Activated T-helper 1 cell treated with anti-CD3 and anti-CD28 coated beads, Interleukin-2, amount 50 U/mL, for 16 hours (primary cell): ENCODE measurements at regions not wholly inside any gene's neighbourhood (a gene's known extent, or its start where the extent isn't known, plus 50 kb on each side); places are given as distances from the start of the nearest gene placed in this dataset.

Source experiments
- DNase-seq, 2 donors: peaks; one replicate each; pipeline ENCODE4 v3.0.0-alpha.2; 2020; ENCODE audit warnings: low read depth in 1 of 2, low spot score in 1 of 2

GRCh38 chr15:96023081-96023480, 307.4 kb upstream of the NR2F2 start:
- DNase-seq: no peak

DNA sequence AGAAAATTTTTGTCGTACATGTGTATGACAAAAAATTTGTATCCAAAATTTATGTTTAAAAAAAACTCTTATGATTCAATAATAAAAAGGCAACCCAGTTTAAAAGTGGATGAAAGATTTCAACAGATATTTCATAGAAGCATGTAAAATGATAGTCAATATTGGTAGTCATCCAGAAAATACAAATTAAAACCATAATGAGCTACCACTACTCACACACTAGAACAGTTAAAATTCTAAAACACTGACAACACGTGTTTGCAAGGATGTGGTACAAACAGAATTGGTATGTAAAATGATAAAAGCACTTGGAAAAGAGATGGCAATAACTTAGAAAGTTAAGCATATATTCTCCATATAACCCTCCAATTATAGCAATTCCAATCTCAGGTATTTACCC, 303.0 kb upstream of the NR2F2 start:
- DNase-seq: no peak

- no peak for DNase-seq
Observed at GRCh38 chr15:96028620-96029019, 301.9 kb upstream of the NR2F2 start.

DNA sequence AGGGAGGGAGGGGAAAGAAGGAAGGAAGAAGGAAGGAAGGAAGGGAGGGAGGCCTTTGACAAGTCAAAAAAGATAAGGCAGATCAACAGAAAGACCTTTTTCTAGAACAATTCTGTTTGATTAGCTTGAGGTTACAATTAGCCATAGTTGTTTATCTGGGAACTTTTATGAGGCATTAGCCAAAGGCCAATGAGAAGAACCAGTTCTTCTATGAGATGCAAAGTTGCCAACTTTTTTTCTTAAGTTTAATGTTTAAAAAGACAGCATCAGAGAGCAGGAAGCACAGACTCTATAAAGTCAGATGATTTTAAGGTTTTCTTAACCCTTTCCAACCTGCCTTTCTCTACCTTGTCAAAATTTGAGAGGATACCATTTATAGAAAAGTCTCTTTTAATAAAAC, 301.3 kb upstream of the NR2F2 start:
- no peak for DNase-seq

DNA sequence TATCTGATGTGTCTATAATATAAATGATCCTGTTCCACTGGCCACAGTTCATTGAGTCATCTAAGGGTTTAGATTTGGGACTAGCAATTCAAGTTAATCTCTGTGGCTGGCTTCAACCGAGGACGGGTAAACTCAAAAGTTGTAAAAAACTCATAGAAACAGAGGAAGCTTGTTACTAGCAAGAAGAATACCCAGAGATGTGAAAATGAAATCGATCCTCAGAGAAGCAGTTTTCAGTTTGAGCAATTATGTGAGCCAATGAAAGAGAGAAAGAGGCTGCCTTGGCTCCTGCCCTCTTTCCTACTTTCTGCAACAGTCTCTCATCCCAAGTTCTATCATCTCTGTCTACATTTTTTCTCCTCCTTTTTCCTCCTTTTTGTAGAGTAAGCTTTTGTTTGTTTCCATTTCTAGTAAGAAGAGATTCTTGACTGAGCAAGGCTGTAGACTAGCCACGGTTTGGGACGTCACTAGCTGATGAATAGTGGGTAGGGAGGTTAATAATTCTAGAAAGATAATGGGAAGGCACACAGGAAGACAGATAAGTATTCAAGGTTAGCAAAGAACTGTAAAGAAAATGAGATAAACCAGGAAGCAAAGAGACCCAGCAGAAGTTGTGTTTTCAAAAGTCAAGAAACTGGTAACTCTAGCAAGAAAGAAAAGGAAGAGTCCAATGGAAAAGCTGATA, 298.9 kb upstream of the NR2F2 start:
- no peak for DNase-seq

DNA sequence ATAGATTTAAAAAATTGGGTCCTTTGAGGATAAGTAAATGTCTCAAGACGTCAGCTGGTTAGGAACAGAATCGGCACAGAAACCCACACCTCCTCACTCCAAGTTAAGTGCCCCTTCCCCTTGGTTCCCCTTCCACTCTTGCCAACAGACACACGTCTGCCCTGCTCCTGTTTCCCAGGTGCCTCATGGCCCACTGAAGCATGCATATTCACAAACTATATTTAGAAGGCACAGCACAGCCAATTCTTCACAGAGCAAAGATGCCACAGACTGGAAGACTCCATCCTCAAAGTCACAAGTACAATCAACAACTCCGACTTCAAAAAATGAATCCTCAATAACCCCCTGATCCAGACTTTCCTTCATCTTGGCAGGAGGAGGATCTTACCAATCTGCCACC, 295.4 kb upstream of the NR2F2 start:
- DNase-seq: no peak

DNA sequence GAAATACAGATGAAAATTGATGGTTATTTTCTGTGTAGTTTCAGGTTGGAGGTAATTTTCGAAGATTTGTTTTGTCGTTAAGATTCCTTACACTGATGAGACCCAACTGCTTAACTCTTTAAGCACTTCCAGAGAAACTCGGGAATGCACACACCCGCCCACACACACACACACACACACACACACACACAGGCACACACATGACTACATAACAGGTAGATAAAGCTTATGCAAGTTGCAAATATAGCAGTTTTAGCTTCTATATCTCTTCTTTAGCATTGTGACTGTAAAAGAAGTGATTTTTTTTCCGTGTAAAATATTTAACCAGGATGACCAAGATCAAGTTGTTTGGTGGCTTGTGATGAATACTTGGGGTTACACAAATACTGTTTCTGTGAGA, 294.9 kb upstream of the NR2F2 start:
- DNase-seq: no peak

GRCh38 chr15:96037584-96037983, 292.9 kb upstream of the NR2F2 start:
- DNase-seq: no peak

GRCh38 chr15:96038131-96038530, 292.4 kb upstream of the NR2F2 start:
- DNase-seq: no peak

DNA sequence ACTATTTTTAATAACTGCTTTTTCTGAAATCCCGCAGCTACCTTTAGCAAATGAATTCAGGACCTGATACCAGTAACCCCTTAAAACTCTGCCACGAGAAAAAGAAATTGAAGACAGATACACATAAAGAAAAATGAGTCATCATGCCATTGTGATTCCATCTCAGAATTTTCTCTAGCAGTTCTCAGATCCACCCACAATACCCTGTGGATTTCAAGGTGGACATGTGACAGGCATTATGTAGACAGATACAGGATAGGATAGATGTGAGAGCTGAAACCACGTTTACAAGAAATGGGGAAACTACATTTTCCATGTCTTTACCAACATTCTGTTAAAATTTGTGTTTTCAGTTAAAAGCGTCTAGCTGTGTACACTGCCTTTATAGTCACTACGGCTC, 291.9 kb upstream of the NR2F2 start:
- DNase-seq: no peak

DNA sequence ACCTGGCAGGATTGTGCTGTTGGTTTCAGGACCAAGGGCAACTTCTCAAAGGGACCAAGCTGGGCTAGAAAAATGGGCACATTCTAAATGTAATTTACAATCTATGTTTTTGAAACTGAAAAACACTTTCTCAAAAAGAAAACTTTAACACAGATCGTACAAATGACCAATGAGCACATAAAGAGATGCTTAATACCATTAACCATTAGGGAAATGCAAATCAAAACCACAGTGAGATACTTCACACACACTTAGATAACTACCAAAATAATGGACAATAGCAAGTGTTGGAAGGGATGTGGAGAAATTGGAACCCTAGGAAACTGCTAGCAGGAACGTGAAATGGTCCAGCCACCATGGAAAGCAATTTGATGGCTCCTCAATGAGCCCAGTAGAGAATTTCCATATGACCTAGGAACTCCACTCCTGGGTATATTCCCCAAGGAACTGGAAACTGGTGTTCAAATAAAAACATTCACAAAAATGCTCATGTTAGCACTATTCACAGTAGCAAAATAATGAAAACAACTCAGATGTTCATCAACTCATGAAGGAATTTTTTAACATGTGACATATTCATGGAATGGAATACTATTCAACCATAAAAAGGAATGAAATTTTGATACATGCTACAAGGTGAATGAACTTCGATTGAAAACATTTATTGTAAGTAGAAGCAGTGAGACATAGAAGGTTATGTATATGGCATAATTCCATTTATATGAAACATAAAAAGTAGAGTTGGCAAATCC, 288.3 kb upstream of the NR2F2 start:
- DNase-seq: no peak

DNA sequence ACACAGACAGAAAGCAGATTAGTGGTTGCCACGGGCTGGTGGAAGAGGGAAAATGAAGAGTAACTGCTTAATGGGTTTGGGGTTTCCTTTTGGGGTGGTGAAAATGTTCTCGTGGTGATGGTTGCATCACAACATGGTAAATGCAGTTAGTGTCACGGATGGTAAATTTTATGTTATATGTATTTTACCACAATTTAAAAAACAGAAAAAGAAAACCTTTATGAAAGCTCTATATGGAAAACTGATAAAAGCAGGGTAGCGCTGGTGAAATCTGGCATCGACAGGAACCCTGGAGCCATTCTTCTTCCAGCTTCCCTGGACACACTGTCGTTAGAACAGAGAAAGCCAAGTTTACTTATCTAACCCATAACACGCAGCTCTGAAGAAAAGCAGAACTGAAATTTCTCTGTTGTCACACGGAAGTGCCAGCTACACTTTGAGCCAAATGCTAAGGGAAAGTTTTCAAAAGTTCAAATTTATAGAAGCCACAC, 287.7 kb upstream of the NR2F2 start:
- DNase-seq: no peak

DNA sequence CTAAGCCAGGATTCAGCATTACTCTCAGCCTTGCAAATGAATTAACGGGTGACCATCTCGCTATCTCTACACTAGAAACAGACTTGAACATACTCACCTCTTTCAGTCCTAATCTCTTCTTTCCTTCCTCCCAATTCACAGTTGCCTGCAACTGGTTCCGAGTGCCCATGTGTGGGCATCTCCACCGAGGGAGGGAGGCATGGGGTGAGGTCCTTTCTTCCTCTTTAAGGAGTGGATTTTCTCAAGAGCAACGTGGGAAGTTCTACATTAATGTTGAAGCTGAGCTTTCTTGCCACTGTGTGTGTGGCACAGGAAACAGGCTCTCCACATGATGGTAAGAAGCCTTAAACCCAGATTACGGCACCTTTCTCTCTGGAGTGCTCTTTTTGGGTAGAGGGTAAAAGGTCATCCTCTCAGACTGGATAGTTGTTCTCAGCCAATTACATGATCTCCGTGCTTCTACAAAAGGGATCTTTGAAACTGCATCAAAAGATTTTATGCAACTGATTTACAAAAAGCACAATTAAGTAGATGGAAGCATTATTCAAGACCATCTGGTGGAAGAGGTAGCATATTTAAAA, 286.8 kb upstream of the NR2F2 start:
- DNase-seq: no peak

- no peak for DNase-seq
Observed at GRCh38 chr15:96046620-96047240, 283.8 kb upstream of the NR2F2 start.

DNA sequence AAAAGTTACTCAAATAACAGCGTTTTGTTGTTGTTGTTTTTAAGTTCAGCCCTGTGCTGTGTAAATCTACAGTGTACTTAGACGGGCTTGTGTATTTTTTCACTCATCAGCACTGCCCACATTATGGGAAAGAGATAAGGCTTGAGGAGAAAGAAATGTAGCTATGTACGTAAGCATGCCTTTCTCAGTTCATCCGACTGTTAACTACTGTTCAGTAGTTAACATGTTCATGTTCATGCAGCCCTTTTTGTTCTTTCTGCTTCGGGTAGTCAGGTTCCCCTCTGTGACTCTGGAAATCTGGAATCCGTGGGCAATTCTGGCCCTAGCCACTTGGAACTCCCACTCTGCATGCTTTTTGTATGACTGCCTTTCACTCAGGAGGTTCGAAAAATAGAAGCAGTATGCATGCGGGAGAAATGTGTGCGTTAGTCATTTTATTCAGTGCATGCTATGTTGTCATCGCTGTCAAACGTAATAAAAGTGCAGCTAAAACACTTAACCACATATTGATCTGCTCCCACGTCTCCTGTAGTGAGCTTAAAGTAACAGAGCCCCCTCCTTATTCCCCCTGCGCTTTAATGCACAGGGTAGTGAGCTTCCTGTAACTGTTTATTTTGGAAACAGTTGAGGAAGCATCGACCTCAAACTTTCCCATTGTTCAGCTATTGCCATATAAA, 283.1 kb upstream of the NR2F2 start:
- no peak for DNase-seq

DNA sequence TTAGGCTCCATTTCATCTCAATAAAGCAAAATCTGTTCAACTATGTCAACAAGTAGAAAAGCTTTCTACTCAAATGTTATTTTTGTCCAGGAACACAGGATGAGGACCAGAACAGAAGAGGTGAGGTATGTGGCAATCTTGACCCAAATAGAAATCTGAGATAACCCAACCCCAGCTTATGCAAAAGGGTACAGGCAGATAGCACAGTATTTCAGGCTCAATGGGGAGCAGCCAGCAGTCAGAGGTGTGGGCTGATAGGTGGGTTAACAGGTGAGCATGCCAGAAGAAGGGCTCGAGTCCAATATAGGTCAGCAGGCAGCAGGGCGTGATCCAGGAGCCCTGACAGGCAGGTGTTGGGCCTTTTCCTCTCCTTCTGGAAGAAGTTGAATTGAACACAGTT, 281.2 kb upstream of the NR2F2 start:
- DNase-seq: no peak

GRCh38 chr15:96049766-96050165, 280.7 kb upstream of the NR2F2 start:
- DNase-seq: no peak

DNA sequence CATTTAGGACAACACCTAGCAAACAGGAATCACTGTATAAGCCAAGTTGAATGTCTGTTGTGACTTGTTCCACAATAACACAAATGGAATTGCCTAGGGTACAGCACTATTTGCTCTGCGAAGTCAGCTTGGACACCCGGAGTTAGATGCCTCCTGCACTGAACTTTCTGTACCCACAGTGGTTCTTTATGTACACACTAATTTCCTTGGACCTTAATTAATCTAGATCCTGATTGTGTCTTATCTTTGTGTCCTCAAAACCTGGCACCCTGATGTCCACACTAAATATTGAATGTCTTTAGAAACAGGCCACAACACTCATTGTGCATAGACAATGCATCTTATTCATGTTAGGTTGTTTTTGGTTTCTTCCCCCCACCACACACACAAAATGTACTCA, 278.9 kb upstream of the NR2F2 start:
- DNase-seq: no peak

GRCh38 chr15:96052154-96052553, 278.3 kb upstream of the NR2F2 start:
- no peak for DNase-seq

DNA sequence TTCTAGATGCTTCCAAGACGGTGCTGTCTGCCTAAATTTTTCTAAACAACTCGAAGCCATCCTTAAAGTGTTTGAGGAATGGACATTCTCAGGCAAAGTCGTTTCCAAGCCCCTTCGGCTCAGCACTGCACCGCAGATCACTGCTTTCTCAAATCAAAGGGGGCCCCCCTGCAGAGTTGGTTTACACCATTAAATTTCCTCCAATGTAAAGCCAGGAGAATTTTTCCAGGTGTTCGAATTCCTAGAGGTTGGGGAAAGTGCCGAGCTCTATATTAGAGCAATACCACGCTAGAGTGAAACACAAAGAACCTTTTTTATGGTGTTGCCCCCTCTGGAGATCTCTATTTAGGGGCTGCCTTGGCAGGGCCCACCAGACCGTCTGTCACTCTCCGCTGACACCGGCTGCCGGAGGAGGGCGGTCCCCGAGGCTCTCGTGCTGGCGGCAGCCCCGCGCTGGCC, 277.9 kb upstream of the NR2F2 start:
- DNase-seq: no peak

GRCh38 chr15:96053031-96053780, 277.3 kb upstream of the NR2F2 start:
- DNase-seq: no peak
